Loucy (cell line): ENCODE measurements at regions not wholly inside any gene's neighbourhood (a gene's known extent, or its start where the extent isn't known, plus 50 kb on each side); places are given as distances from the start of the nearest gene placed in this dataset.

Experiments
- CTCF ChIP-seq: fragments of 200-600 bp; sonication (generic); conservative IDR thresholded peaks from 2 replicates; pipeline ENCODE4 v1.5.1; 2014; ENCODE audit warnings: mild to moderate bottlenecking, antibody characterized with exemption, low read length
- EZH2phosphoT487 ChIP-seq: fragments of 200-600 bp; IDR thresholded peaks from 2 replicates; pipeline ENCODE4 v1.6.1; 2018; ENCODE audit warnings: antibody characterized with exemption, mild to moderate bottlenecking, moderate library complexity, borderline replicate concordance

GRCh38 chr7:29684787-29685650, 121.3 kb upstream of the WIPF3 start:
- TF ChIP-seq CTCF = no peak
- TF ChIP-seq EZH2phosphoT487 = no peak
